ENCODE measurements at regions not wholly inside any gene's neighbourhood (a gene's known extent, or its start where the extent isn't known, plus 50 kb on each side); places are given as distances from the start of the nearest gene placed in this dataset.

DNA sequence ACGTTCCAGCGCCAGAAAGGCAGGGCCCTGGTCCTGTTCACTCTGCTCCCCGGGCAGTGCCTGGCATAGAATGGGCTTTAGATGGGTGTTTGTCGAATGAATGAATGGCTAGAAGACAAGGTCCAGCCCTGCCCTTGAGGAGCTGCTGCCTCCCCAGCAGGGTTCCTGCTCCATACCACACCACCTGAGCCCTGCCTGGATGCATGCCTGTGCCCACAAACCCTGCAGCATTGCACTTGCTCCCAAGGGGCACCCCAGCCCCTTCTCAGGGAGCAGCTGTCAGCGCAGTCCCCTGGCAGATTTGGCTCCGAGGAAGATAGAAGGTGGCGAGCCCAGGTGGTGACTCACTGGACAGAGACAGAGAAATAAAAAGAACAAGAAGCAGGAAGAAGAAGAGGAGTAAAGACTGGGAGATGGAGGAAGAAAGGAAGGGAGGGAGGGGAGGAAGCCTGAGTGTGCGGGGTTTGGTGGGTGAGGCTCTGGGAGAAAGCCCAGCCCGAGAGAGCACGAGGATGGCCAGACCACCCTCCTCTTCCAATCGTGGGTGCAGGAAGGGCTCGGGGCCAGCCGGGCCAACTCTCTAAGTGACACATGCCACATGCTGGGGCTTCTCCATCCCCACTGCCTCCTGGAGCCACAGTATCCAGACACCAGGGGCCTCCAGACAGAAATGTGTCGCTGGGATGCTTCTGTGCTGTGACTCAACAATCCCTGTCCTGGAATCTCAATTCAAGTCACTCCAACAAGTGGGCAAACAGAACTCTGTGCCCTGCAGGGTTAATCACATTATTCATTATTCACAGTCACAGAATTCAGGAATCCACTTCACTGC is 1474.3 kb downstream of the BRD1 start:
- Mint-ChIP-seq H3K27ac (no peak overlapping the region), H3K4me3 (no peak overlapping the region), H3K27me3 (ENCODE audit: insufficient read depth, low read depth, poor library complexity) (peaks cover 3% of the 10 kb centered on the region)

More for the DNA sequence above, 1474.3 kb downstream of the BRD1 start:
- Histone ChIP-seq H3K4me3 (no peak overlapping the region), H3K36me3 (ENCODE audit: insufficient read depth) (no peaks in the 10 kb centered on the region), H3K4me2 (no peak overlapping the region), H3K27ac (ENCODE audit: low read depth) (no peak overlapping the region), H3K79me2 (replicated peaks; ENCODE audit: insufficient read depth) (no peaks in the 10 kb centered on the region), H2AFZ (no peak overlapping the region), H3K27me3 (ENCODE audit: insufficient read depth) (no peaks in the 10 kb centered on the region), H4K20me1 (replicated peaks; ENCODE audit: insufficient read depth) (no peaks in the 10 kb centered on the region), H3K9me2 (ENCODE audit: insufficient read depth) (no peaks in the 10 kb centered on the region), H3F3A (replicated peaks; ENCODE audit: low read depth) (no peaks in the 10 kb centered on the region), H3K4me1 (ENCODE audit: insufficient read depth) (no peaks in the 10 kb centered on the region)
- no peaks in the 10 kb centered on the region; the same call in 2 of the 3 replicates for H3K36me3 Mint-ChIP-seq (ENCODE audit: low read depth)
- no peaks in the 10 kb centered on the region for H3K9me3 Mint-ChIP-seq
- peaks cover 18% of the 10 kb centered on the region for H3K4me1 Mint-ChIP-seq
- ATAC-seq (no peak), DNase-seq (ENCODE audit: low spot score) (no peak)
- no peak for TF ChIP-seq POLR2AphosphoS5 (IDR thresholded peaks at IDR 0.05; ENCODE audit: low read depth)
- TF ChIP-seq, protein P1, sequence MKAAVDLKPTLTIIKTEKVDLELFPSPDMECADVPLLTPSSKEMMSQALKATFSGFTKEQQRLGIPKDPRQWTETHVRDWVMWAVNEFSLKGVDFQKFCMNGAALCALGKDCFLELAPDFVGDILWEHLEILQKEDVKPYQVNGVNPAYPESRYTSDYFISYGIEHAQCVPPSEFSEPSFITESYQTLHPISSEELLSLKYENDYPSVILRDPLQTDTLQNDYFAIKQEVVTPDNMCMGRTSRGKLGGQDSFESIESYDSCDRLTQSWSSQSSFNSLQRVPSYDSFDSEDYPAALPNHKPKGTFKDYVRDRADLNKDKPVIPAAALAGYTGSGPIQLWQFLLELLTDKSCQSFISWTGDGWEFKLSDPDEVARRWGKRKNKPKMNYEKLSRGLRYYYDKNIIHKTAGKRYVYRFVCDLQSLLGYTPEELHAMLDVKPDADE (IDR thresholded peaks at IDR 0.05): no peak
- TF ChIP-seq, protein P2, sequence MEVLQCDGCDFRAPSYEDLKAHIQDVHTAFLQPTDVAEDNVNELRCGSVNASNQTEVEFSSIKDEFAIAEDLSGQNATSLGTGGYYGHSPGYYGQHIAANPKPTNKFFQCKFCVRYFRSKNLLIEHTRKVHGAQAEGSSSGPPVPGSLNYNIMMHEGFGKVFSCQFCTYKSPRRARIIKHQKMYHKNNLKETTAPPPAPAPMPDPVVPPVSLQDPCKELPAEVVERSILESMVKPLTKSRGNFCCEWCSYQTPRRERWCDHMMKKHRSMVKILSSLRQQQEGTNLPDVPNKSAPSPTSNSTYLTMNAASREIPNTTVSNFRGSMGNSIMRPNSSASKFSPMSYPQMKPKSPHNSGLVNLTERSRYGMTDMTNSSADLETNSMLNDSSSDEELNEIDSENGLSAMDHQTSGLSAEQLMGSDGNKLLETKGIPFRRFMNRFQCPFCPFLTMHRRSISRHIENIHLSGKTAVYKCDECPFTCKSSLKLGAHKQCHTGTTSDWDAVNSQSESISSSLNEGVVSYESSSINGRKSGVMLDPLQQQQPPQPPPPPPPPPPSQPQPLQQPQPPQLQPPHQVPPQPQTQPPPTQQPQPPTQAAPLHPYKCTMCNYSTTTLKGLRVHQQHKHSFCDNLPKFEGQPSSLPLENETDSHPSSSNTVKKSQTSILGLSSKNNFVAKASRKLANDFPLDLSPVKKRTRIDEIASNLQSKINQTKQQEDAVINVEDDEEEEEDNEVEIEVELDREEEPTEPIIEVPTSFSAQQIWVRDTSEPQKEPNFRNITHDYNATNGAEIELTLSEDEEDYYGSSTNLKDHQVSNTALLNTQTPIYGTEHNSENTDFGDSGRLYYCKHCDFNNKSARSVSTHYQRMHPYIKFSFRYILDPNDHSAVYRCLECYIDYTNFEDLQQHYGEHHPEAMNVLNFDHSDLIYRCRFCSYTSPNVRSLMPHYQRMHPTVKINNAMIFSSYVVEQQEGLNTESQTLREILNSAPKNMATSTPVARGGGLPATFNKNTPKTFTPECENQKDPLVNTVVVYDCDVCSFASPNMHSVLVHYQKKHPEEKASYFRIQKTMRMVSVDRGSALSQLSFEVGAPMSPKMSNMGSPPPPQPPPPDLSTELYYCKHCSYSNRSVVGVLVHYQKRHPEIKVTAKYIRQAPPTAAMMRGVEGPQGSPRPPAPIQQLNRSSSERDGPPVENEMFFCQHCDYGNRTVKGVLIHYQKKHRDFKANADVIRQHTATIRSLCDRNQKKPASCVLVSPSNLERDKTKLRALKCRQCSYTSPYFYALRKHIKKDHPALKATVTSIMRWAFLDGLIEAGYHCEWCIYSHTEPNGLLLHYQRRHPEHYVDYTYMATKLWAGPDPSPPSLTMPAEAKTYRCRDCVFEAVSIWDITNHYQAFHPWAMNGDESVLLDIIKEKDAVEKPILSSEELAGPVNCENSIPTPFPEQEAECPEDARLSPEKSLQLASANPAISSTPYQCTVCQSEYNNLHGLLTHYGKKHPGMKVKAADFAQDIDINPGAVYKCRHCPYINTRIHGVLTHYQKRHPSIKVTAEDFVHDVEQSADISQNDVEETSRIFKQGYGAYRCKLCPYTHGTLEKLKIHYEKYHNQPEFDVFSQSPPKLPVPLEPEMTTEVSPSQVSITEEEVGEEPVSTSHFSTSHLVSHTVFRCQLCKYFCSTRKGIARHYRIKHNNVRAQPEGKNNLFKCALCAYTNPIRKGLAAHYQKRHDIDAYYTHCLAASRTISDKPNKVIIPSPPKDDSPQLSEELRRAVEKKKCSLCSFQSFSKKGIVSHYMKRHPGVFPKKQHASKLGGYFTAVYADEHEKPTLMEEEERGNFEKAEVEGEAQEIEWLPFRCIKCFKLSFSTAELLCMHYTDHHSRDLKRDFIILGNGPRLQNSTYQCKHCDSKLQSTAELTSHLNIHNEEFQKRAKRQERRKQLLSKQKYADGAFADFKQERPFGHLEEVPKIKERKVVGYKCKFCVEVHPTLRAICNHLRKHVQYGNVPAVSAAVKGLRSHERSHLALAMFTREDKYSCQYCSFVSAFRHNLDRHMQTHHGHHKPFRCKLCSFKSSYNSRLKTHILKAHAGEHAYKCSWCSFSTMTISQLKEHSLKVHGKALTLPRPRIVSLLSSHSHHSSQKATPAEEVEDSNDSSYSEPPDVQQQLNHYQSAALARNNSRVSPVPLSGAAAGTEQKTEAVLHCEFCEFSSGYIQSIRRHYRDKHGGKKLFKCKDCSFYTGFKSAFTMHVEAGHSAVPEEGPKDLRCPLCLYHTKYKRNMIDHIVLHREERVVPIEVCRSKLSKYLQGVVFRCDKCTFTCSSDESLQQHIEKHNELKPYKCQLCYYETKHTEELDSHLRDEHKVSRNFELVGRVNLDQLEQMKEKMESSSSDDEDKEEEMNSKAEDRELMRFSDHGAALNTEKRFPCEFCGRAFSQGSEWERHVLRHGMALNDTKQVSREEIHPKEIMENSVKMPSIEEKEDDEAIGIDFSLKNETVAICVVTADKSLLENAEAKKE (CRISPR knock-in tag; IDR thresholded peaks at IDR 0.05): no peak
- TF ChIP-seq JUNB (IDR thresholded peaks at IDR 0.05; ENCODE audit: unreplicated experiment): no peak
- TF ChIP-seq ZNF114 (CRISPR knock-in tag; IDR thresholded peaks at IDR 0.05): no peak
- TF ChIP-seq, protein P3, sequence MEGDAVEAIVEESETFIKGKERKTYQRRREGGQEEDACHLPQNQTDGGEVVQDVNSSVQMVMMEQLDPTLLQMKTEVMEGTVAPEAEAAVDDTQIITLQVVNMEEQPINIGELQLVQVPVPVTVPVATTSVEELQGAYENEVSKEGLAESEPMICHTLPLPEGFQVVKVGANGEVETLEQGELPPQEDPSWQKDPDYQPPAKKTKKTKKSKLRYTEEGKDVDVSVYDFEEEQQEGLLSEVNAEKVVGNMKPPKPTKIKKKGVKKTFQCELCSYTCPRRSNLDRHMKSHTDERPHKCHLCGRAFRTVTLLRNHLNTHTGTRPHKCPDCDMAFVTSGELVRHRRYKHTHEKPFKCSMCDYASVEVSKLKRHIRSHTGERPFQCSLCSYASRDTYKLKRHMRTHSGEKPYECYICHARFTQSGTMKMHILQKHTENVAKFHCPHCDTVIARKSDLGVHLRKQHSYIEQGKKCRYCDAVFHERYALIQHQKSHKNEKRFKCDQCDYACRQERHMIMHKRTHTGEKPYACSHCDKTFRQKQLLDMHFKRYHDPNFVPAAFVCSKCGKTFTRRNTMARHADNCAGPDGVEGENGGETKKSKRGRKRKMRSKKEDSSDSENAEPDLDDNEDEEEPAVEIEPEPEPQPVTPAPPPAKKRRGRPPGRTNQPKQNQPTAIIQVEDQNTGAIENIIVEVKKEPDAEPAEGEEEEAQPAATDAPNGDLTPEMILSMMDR (conservative IDR thresholded peaks at IDR 0.05; ENCODE audit: low read depth in 2 of 2): no peak
- TF ChIP-seq, protein P4, sequence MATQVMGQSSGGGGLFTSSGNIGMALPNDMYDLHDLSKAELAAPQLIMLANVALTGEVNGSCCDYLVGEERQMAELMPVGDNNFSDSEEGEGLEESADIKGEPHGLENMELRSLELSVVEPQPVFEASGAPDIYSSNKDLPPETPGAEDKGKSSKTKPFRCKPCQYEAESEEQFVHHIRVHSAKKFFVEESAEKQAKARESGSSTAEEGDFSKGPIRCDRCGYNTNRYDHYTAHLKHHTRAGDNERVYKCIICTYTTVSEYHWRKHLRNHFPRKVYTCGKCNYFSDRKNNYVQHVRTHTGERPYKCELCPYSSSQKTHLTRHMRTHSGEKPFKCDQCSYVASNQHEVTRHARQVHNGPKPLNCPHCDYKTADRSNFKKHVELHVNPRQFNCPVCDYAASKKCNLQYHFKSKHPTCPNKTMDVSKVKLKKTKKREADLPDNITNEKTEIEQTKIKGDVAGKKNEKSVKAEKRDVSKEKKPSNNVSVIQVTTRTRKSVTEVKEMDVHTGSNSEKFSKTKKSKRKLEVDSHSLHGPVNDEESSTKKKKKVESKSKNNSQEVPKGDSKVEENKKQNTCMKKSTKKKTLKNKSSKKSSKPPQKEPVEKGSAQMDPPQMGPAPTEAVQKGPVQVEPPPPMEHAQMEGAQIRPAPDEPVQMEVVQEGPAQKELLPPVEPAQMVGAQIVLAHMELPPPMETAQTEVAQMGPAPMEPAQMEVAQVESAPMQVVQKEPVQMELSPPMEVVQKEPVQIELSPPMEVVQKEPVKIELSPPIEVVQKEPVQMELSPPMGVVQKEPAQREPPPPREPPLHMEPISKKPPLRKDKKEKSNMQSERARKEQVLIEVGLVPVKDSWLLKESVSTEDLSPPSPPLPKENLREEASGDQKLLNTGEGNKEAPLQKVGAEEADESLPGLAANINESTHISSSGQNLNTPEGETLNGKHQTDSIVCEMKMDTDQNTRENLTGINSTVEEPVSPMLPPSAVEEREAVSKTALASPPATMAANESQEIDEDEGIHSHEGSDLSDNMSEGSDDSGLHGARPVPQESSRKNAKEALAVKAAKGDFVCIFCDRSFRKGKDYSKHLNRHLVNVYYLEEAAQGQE (IDR thresholded peaks at IDR 0.05; ENCODE audit: unreplicated experiment): no peak
- no peak for TF ChIP-seq ZNF331 (CRISPR knock-in tag; IDR thresholded peaks at IDR 0.05; ENCODE audit: low read depth)
- no peak for TF ChIP-seq EZH2 (IDR thresholded peaks at IDR 0.05; ENCODE audit: low read depth, unreplicated experiment)
- no peak for TF ChIP-seq CREB1 (CRISPR knock-in tag; IDR thresholded peaks at IDR 0.05; ENCODE audit: low read depth)
- TF ChIP-seq EZH2phosphoT487 (IDR thresholded peaks at IDR 0.05; ENCODE audit: unreplicated experiment): no peak
- no peak for TF ChIP-seq NANOG (IDR thresholded peaks at IDR 0.05; ENCODE audit: borderline replicate concordance)
- no peak for TF ChIP-seq STAT1 (IDR thresholded peaks at IDR 0.05; ENCODE audit: unreplicated experiment)

Measured in GM23338 (cell line).